ENCODE measurements at regions not wholly inside any gene's neighbourhood (a gene's known extent, or its start where the extent isn't known, plus 50 kb on each side); places are given as distances from the start of the nearest gene placed in this dataset.

DNA sequence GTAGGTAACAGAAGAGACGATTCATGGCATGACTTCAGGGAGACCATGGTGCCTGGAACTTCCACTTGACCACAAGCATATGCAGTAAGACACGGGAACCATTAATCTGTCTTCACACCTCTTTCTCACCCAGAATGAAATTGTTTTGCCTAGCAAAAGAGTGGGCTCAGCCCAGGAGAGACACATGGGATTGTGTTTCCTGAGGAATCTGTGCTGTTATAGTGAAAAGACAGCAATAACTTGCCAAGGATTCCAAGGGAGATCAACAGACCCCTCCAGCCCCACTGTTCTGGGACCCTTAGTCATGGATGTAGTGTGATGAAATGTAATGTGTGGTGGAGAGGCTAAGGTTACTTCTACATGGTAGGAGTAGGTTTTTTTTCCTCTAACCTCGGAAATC lies 192.5 kb upstream of the NPVF start:
- TF ChIP-seq POLR2A (IDR thresholded peaks at IDR 0.05; ENCODE audit: low read depth, low read length) (no peak), EZH2 (IDR thresholded peaks at IDR 0.05; ENCODE audit: borderline replicate concordance, low read depth, low read length, severe bottlenecking) (no peak), MYC (IDR thresholded peaks at IDR 0.05; ENCODE audit: low read depth, low read length) (no peak), CTCF (IDR thresholded peaks at IDR 0.05; ENCODE audit: extremely low read depth in 1 of 2, insufficient read depth in 1 of 2, low read depth in 1 of 2, low read length in 2 of 2) (no peak), POLR2AphosphoS5 (IDR thresholded peaks at IDR 0.05; ENCODE audit: insufficient read depth, low read depth, low read length) (no peak), JUN (IDR thresholded peaks at IDR 0.05; ENCODE audit: borderline replicate concordance, insufficient read depth, insufficient read length, low read depth) (no peak), MAX (IDR thresholded peaks at IDR 0.05; ENCODE audit: insufficient read depth, insufficient read length) (no peak), GATA2 (IDR thresholded peaks at IDR 0.05; ENCODE audit: insufficient read depth, insufficient read length, low read depth, low read length) (no peak), FOS (IDR thresholded peaks at IDR 0.05; ENCODE audit: borderline replicate concordance, insufficient read depth, low read length) (no peak)
